GM23338 (cell line): ENCODE measurements at regions not wholly inside any gene's neighbourhood (a gene's known extent, or its start where the extent isn't known, plus 50 kb on each side); places are given as distances from the start of the nearest gene placed in this dataset.

Experiments
- ATAC-seq: fragments of 200-7000 bp; cut with Tn5 transposase; 3 replicates; pipeline ENCODE4 v1.9.1; 2020
- DNase-seq: peaks from one replicate; pipeline ENCODE4 v3.0.0-alpha.2; 2015; ENCODE audit warnings: low spot score
- H2AFZ ChIP-seq: fragments of 200-600 bp; sonication (generic); 2 replicates; pipeline ENCODE4 v1.8.0; 2016; ENCODE audit warnings: antibody characterized with exemption, mild to moderate bottlenecking, moderate library complexity
- H3F3A ChIP-seq: fragments of 200-600 bp; sonication (generic); replicated peaks from 2 replicates; pipeline ENCODE4 v1.8.0; 2017; ENCODE audit warnings: antibody characterized with exemption, mixed run types, low read depth
- H3K27ac ChIP-seq: fragments of 200-600 bp; sonication (generic); 2 replicates; pipeline ENCODE4 v1.6.1; 2016; ENCODE audit warnings: low read depth
- H3K27me3 ChIP-seq: fragments of 200-600 bp; sonication (generic); 2 replicates; pipeline ENCODE4 v1.8.0; 2016; ENCODE audit warnings: mild to moderate bottlenecking, mixed run types, moderate library complexity; ENCODE audit not compliant: insufficient read depth
- H3K36me3 ChIP-seq: fragments of 200-600 bp; sonication (generic); 2 replicates; pipeline ENCODE4 v1.8.0; 2016; ENCODE audit warnings: mild to moderate bottlenecking; ENCODE audit not compliant: insufficient read depth
- H3K4me1 ChIP-seq: fragments of 200-600 bp; sonication (generic); 2 replicates; pipeline ENCODE4 v1.8.0; 2016; ENCODE audit warnings: mild to moderate bottlenecking, moderate library complexity; ENCODE audit not compliant: insufficient read depth
- H3K4me2 ChIP-seq: fragments of 200-600 bp; sonication (generic); 2 replicates; pipeline ENCODE4 v1.7.1; 2017; ENCODE audit warnings: mixed run types
- H3K4me3 ChIP-seq: fragments of 200-600 bp; sonication (generic); 2 replicates; pipeline ENCODE4 v1.6.1; 2016; ENCODE audit warnings: mixed run types
- H3K79me2 ChIP-seq: fragments of 200-600 bp; sonication (generic); replicated peaks from 2 replicates; pipeline ENCODE4 v1.8.0; 2017; ENCODE audit warnings: mild to moderate bottlenecking; ENCODE audit not compliant: insufficient read depth
- H3K9me2 ChIP-seq: fragments of 200-600 bp; sonication (generic); 2 replicates; pipeline ENCODE4 v1.8.0; 2017; ENCODE audit not compliant: insufficient read depth
- H4K20me1 ChIP-seq: fragments of 200-600 bp; sonication (generic); replicated peaks from 2 replicates; pipeline ENCODE4 v1.8.0; 2017; ENCODE audit warnings: mild to moderate bottlenecking; ENCODE audit not compliant: insufficient read depth
- H3K27ac Mint-ChIP-seq: 2 replicates; pipeline ENCODE4 v1.8.0; 2020; ENCODE audit warnings: inconsistent platforms, mild to moderate bottlenecking, moderate library complexity, mixed read lengths
- H3K27me3 Mint-ChIP-seq: 3 replicates; pipeline ENCODE4 v1.8.0; 2022; ENCODE audit warnings: low read depth, mild to moderate bottlenecking, moderate library complexity, mixed read lengths, inconsistent platforms; ENCODE audit not compliant: insufficient read depth, poor library complexity
- H3K36me3 Mint-ChIP-seq: 3 replicates; pipeline ENCODE4 v1.8.0; 2021; ENCODE audit warnings: low read depth, mild to moderate bottlenecking, inconsistent platforms, moderate library complexity, mixed read lengths
- H3K4me1 Mint-ChIP-seq: 3 replicates; pipeline ENCODE4 v1.8.0; 2020; ENCODE audit warnings: mild to moderate bottlenecking, inconsistent platforms, mixed read lengths
- H3K4me3 Mint-ChIP-seq: 3 replicates; pipeline ENCODE4 v1.8.0; 2021; ENCODE audit warnings: moderate library complexity, mild to moderate bottlenecking, inconsistent platforms, mixed read lengths
- H3K9me3 Mint-ChIP-seq: 3 replicates; pipeline ENCODE4 v1.8.0; 2020; ENCODE audit warnings: moderate library complexity, mild to moderate bottlenecking, inconsistent platforms, mixed read lengths
- CREB1 ChIP-seq: fragments of 250-450 bp; sonication (Bioruptor Pico); IDR thresholded peaks from 2 replicates; pipeline ENCODE4 v1.5.0; 2020; ENCODE audit warnings: low read depth, mild to moderate bottlenecking, moderate library complexity
- EZH2 ChIP-seq: fragments of 200-600 bp; sonication (generic); IDR thresholded peaks from one replicate; pipeline ENCODE4 v1.8.0; 2017; ENCODE audit warnings: antibody characterized with exemption, mild to moderate bottlenecking, low read depth; ENCODE audit not compliant: unreplicated experiment
- EZH2phosphoT487 ChIP-seq: fragments of 200-600 bp; sonication (generic); IDR thresholded peaks from one replicate; pipeline ENCODE4 v1.8.1; 2018; ENCODE audit warnings: antibody characterized with exemption; ENCODE audit not compliant: unreplicated experiment
- JUNB ChIP-seq: IDR thresholded peaks from one replicate; pipeline ENCODE4 v1.6.1; 2016; ENCODE audit warnings: antibody characterized with exemption; ENCODE audit not compliant: unreplicated experiment
- NANOG ChIP-seq: IDR thresholded peaks from 2 replicates; pipeline ENCODE4 v1.6.1; 2016; ENCODE audit warnings: antibody characterized with exemption, borderline replicate concordance
- POLR2AphosphoS5 ChIP-seq: IDR thresholded peaks from 2 replicates; pipeline ENCODE4 v1.6.1; 2016; ENCODE audit warnings: antibody characterized with exemption, low read depth
- REST ChIP-seq: IDR thresholded peaks from one replicate; pipeline ENCODE4 v1.6.1; 2018; ENCODE audit warnings: antibody characterized with exemption; ENCODE audit not compliant: unreplicated experiment
- STAT1 ChIP-seq: IDR thresholded peaks from one replicate; pipeline ENCODE4 v1.6.1; 2016; ENCODE audit warnings: antibody characterized with exemption; ENCODE audit not compliant: unreplicated experiment
- ZNF114 ChIP-seq: fragments of 250-450 bp; sonication (Bioruptor Pico); IDR thresholded peaks from 2 replicates; pipeline ENCODE4 v1.5.0; 2020; ENCODE audit warnings: mild to moderate bottlenecking, moderate library complexity
- ZNF331 ChIP-seq: fragments of 250-450 bp; sonication (Bioruptor Pico); IDR thresholded peaks from 2 replicates; pipeline ENCODE4 v1.5.0; 2020; ENCODE audit warnings: low read depth, mild to moderate bottlenecking, moderate library complexity
- TF ChIP-seq, protein P1 (sequence below): IDR thresholded peaks from 2 replicates; pipeline ENCODE4 v1.6.1; 2016; ENCODE audit warnings: antibody characterized with exemption
- TF ChIP-seq, protein P2 (sequence below): fragments of 250-450 bp; sonication (Bioruptor Pico); IDR thresholded peaks from 2 replicates; pipeline ENCODE4 v1.5.0; 2020; ENCODE audit warnings: mild to moderate bottlenecking, moderate library complexity

- no peaks in the 10 kb centered on the region for H3K27me3 ChIP-seq
- no peaks in the 10 kb centered on the region for H3K36me3 Mint-ChIP-seq
- no peak overlapping the region for H2AFZ ChIP-seq
- H3K9me3 Mint-ChIP-seq, result no peaks in the 10 kb centered on the region
- no peak overlapping the region for H3K4me3 ChIP-seq
- no peaks in the 10 kb centered on the region for H3K79me2 ChIP-seq
- DNase-seq, result no peak
- H3K4me1 ChIP-seq, result no peaks in the 10 kb centered on the region
- no peak overlapping the region for H3K4me3 Mint-ChIP-seq
- no peaks in the 10 kb centered on the region for H4K20me1 ChIP-seq
- no peak overlapping the region for H3K4me2 ChIP-seq
- ATAC-seq, result no peak
- H3K9me2 ChIP-seq, result peaks cover 8% of the 10 kb centered on the region; the same call in 1 of the 2 replicates
- no peaks in the 10 kb centered on the region for H3K4me1 Mint-ChIP-seq
- no peaks in the 10 kb centered on the region for H3F3A ChIP-seq
- no peaks in the 10 kb centered on the region for H3K36me3 ChIP-seq
- H3K27me3 Mint-ChIP-seq, result no peaks in the 10 kb centered on the region
- H3K27ac Mint-ChIP-seq, result no peak overlapping the region
- no peak overlapping the region for H3K27ac ChIP-seq
- TF ChIP-seq ZNF331 (CRISPR knock-in tag), result no peak
- no peak for TF ChIP-seq STAT1
- TF ChIP-seq ZNF114 (CRISPR knock-in tag), result no peak
- TF ChIP-seq JUNB, result no peak
- no peak for TF ChIP-seq REST
- TF ChIP-seq NANOG, result no peak
- TF ChIP-seq CREB1 (CRISPR knock-in tag), result no peak
- TF ChIP-seq EZH2phosphoT487, result no peak
- TF ChIP-seq, protein P1, sequence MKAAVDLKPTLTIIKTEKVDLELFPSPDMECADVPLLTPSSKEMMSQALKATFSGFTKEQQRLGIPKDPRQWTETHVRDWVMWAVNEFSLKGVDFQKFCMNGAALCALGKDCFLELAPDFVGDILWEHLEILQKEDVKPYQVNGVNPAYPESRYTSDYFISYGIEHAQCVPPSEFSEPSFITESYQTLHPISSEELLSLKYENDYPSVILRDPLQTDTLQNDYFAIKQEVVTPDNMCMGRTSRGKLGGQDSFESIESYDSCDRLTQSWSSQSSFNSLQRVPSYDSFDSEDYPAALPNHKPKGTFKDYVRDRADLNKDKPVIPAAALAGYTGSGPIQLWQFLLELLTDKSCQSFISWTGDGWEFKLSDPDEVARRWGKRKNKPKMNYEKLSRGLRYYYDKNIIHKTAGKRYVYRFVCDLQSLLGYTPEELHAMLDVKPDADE, result no peak
- TF ChIP-seq EZH2, result no peak
- no peak for TF ChIP-seq POLR2AphosphoS5
- TF ChIP-seq, protein P2, sequence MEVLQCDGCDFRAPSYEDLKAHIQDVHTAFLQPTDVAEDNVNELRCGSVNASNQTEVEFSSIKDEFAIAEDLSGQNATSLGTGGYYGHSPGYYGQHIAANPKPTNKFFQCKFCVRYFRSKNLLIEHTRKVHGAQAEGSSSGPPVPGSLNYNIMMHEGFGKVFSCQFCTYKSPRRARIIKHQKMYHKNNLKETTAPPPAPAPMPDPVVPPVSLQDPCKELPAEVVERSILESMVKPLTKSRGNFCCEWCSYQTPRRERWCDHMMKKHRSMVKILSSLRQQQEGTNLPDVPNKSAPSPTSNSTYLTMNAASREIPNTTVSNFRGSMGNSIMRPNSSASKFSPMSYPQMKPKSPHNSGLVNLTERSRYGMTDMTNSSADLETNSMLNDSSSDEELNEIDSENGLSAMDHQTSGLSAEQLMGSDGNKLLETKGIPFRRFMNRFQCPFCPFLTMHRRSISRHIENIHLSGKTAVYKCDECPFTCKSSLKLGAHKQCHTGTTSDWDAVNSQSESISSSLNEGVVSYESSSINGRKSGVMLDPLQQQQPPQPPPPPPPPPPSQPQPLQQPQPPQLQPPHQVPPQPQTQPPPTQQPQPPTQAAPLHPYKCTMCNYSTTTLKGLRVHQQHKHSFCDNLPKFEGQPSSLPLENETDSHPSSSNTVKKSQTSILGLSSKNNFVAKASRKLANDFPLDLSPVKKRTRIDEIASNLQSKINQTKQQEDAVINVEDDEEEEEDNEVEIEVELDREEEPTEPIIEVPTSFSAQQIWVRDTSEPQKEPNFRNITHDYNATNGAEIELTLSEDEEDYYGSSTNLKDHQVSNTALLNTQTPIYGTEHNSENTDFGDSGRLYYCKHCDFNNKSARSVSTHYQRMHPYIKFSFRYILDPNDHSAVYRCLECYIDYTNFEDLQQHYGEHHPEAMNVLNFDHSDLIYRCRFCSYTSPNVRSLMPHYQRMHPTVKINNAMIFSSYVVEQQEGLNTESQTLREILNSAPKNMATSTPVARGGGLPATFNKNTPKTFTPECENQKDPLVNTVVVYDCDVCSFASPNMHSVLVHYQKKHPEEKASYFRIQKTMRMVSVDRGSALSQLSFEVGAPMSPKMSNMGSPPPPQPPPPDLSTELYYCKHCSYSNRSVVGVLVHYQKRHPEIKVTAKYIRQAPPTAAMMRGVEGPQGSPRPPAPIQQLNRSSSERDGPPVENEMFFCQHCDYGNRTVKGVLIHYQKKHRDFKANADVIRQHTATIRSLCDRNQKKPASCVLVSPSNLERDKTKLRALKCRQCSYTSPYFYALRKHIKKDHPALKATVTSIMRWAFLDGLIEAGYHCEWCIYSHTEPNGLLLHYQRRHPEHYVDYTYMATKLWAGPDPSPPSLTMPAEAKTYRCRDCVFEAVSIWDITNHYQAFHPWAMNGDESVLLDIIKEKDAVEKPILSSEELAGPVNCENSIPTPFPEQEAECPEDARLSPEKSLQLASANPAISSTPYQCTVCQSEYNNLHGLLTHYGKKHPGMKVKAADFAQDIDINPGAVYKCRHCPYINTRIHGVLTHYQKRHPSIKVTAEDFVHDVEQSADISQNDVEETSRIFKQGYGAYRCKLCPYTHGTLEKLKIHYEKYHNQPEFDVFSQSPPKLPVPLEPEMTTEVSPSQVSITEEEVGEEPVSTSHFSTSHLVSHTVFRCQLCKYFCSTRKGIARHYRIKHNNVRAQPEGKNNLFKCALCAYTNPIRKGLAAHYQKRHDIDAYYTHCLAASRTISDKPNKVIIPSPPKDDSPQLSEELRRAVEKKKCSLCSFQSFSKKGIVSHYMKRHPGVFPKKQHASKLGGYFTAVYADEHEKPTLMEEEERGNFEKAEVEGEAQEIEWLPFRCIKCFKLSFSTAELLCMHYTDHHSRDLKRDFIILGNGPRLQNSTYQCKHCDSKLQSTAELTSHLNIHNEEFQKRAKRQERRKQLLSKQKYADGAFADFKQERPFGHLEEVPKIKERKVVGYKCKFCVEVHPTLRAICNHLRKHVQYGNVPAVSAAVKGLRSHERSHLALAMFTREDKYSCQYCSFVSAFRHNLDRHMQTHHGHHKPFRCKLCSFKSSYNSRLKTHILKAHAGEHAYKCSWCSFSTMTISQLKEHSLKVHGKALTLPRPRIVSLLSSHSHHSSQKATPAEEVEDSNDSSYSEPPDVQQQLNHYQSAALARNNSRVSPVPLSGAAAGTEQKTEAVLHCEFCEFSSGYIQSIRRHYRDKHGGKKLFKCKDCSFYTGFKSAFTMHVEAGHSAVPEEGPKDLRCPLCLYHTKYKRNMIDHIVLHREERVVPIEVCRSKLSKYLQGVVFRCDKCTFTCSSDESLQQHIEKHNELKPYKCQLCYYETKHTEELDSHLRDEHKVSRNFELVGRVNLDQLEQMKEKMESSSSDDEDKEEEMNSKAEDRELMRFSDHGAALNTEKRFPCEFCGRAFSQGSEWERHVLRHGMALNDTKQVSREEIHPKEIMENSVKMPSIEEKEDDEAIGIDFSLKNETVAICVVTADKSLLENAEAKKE (CRISPR knock-in tag), result no peak
These were observed 66.1 kb upstream of the CHODL start for GRCh38 chr21:18178509-18178908.
